Fibroblast of lung (primary cell): ENCODE measurements at regions not wholly inside any gene's neighbourhood (a gene's known extent, or its start where the extent isn't known, plus 50 kb on each side); places are given as distances from the start of the nearest gene placed in this dataset.

Source experiments
- DNase-seq, 2 donors: peaks; one replicate each; pipeline versions ENCODE4 v3.0.0 to v3.0.0-alpha.2; 2010; ENCODE audit warnings: low read depth in 2 of 2
- H2AFZ ChIP-seq: 2 replicates; pipeline ENCODE4 v1.5.1; 2012; ENCODE audit warnings: low read length, control low read depth, inconsistent platforms
- H3K27ac ChIP-seq: 2 replicates; pipeline ENCODE4 v1.5.1; 2011; ENCODE audit warnings: low read length, control low read depth; ENCODE audit not compliant: insufficient read depth
- H3K27me3 ChIP-seq: 2 replicates; pipeline ENCODE4 v1.5.1; 2011; ENCODE audit warnings: mild to moderate bottlenecking, low read length; ENCODE audit not compliant: control insufficient read depth, insufficient read depth
- H3K36me3 ChIP-seq: 2 replicates; pipeline ENCODE4 v1.5.1; 2011; ENCODE audit warnings: low read length; ENCODE audit not compliant: control insufficient read depth, insufficient read depth
- H3K4me1 ChIP-seq: 2 replicates; pipeline ENCODE4 v1.5.1; 2011; ENCODE audit warnings: low read length; ENCODE audit not compliant: control insufficient read depth, insufficient read depth; ENCODE audit errors: extremely low read depth
- H3K4me2 ChIP-seq: 2 replicates; pipeline ENCODE4 v1.5.1; 2011; ENCODE audit warnings: low read length, control low read depth; ENCODE audit not compliant: insufficient read depth; ENCODE audit errors: extremely low read depth
- H3K4me3 ChIP-seq, 4 experiments: fragments of 200-600 bp in 1 of 4; sonication (generic) in 1 of 4; replicated peaks in 1 of 4; 2 replicates each; pipeline ENCODE4 v1.5.1; 2011 to 2016; ENCODE audit warnings: low read length in 4 of 4, low read depth in 3 of 4, mild to moderate bottlenecking in 3 of 4, control low read depth in 2 of 4, inconsistent platforms in 1 of 4, mixed read lengths in 1 of 4; ENCODE audit not compliant: insufficient read depth in 1 of 4; ENCODE audit errors: control extremely low read depth in 1 of 4
- H3K79me2 ChIP-seq: 2 replicates; pipeline ENCODE4 v1.5.1; 2012; ENCODE audit warnings: mild to moderate bottlenecking, low read length, inconsistent platforms; ENCODE audit not compliant: control insufficient read depth, insufficient read depth
- H3K9ac ChIP-seq: 2 replicates; pipeline ENCODE4 v1.5.1; 2011; ENCODE audit warnings: mild to moderate bottlenecking, low read length, control low read depth; ENCODE audit not compliant: insufficient read depth
- H3K9me3 ChIP-seq: 2 replicates; pipeline ENCODE4 v1.5.1; 2012; ENCODE audit warnings: low read depth, low read length; ENCODE audit not compliant: control insufficient read depth, insufficient read depth
- H4K20me1 ChIP-seq: 2 replicates; pipeline ENCODE4 v1.5.1; 2011; ENCODE audit warnings: low read length; ENCODE audit not compliant: control insufficient read depth, insufficient read depth; ENCODE audit errors: extremely low read depth
- CTCF ChIP-seq, 2 donors: IDR thresholded peaks in 1 of 2; conservative IDR thresholded peaks in 1 of 2; 1 replicate in 1 of 2; 2 replicates in 1 of 2; pipeline ENCODE4 v1.5.1; 2011 to 2012; ENCODE audit warnings: low read length in 2 of 2, control low read depth in 1 of 2, inconsistent platforms in 1 of 2, low read depth in 1 of 2, mild to moderate bottlenecking in 1 of 2
- EZH2 ChIP-seq: IDR thresholded peaks from 2 replicates; pipeline ENCODE4 v1.5.1; 2012; ENCODE audit warnings: low read length, control low read depth, mild to moderate bottlenecking; ENCODE audit errors: missing control alignments

DNA sequence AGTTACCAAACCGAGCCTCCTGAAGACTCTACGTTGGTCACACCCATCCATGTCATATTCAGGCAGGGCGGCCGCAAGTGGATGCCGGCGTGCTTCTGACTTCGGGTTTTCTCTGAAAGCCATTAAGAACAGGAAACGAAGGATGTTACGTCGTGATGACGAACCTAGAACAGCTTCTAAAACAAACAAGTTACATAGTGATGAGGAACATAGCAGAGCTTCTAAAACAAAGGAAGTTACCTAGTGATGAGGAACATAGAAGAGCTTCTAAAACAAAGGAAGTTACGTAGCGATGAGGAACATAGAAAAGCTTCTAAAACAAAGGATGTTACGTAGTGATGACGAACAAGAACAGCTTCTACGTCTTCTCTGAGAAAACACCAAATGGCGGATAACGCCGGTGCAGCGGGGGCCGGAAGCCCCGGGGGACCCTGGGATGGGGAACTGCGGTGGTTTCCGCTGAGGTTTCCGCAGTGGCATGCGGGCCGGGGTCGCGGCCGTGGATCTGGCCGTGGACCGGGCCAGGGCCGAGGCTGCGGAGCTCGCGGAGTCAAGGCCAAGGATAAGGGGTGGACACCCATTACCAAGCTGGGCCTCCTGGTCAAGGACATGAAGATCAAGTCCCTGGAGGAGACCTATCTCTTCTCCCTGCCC is 141.1 kb downstream of the SOCS6 start:
- no peaks in the 10 kb centered on the region for H4K20me1 ChIP-seq

DNA sequence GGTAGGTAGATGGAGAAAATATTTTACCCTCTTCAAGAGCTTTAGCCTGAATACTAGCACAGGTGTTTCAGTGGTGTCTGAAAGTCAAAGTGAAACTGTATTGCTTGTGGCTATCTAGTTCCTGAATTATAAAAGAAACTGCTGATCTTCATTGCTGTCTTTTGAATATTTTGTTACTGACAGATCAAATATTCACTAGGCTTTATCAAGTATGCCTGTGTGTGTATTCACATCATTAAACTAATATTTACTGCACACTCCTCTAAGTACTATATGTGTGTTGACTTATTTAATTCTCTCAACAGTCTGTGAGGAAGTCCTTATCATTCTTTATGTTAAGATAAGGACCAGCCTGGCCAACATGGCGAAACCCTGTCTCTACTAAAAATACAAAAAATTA is 139.6 kb downstream of the SOCS6 start:
- H3K79me2 ChIP-seq, result no peaks in the 10 kb centered on the region
- no peaks in the 10 kb centered on the region for H3K36me3 ChIP-seq
- no peak overlapping the region for H3K9ac ChIP-seq
- peaks cover 3% of the 10 kb centered on the region for H3K4me1 ChIP-seq
- no peak for DNase-seq
- H3K4me2 ChIP-seq, result no peak overlapping the region
- no peak overlapping the region for H3K27ac ChIP-seq
- no peaks in the 10 kb centered on the region for H3K27me3 ChIP-seq
- H4K20me1 ChIP-seq, result no peaks in the 10 kb centered on the region
- H3K4me3 ChIP-seq, result no peak overlapping the region
- no peak overlapping the region for H2AFZ ChIP-seq
- TF ChIP-seq EZH2 (no peak), CTCF (conservative IDR thresholded peaks at IDR 0.05 in 1 of 2, IDR thresholded peaks at IDR 0.05 in 1 of 2; ENCODE audit: low read depth in 1 of 2, low read length in 2 of 2) (no peak)
- H3K9me3 ChIP-seq, result no peaks in the 10 kb centered on the region

More for the DNA sequence above, 141.1 kb downstream of the SOCS6 start:
- DNase-seq, result no peak
- H3K79me2 ChIP-seq, result no peaks in the 10 kb centered on the region
- no peak overlapping the region for H3K4me2 ChIP-seq
- H3K9me3 ChIP-seq, result no peaks in the 10 kb centered on the region
- H3K9ac ChIP-seq, result no peak overlapping the region
- no peaks in the 10 kb centered on the region for H3K36me3 ChIP-seq
- H3K4me3 ChIP-seq, result no peak overlapping the region
- TF ChIP-seq EZH2 (no peak), CTCF (conservative IDR thresholded peaks at IDR 0.05 in 1 of 2, IDR thresholded peaks at IDR 0.05 in 1 of 2; ENCODE audit: low read depth in 1 of 2, low read length in 2 of 2) (no peak)
- no peaks in the 10 kb centered on the region for H3K27me3 ChIP-seq
- H2AFZ ChIP-seq, result no peak overlapping the region
- no peak overlapping the region for H3K27ac ChIP-seq
- peaks cover 3% of the 10 kb centered on the region for H3K4me1 ChIP-seq

GRCh38 chr18:70426818-70427217 is 138.0 kb downstream of the SOCS6 start:
- Histone ChIP-seq H3K4me2 (no peak overlapping the region), H3K9ac (no peak overlapping the region), H3K36me3 (no peaks in the 10 kb centered on the region), H3K27ac (no peak overlapping the region), H3K79me2 (no peaks in the 10 kb centered on the region), H3K27me3 (no peaks in the 10 kb centered on the region), H4K20me1 (no peaks in the 10 kb centered on the region), H3K4me1 (peaks cover 11% of the 10 kb centered on the region), H2AFZ (no peak overlapping the region), H3K9me3 (no peaks in the 10 kb centered on the region), H3K4me3 (no peak overlapping the region)
- DNase-seq, result no peak
- TF ChIP-seq EZH2, result no peak
- TF ChIP-seq CTCF (conservative IDR thresholded peaks at IDR 0.05 in 1 of 2, IDR thresholded peaks at IDR 0.05 in 1 of 2; ENCODE audit: low read depth in 1 of 2, low read length in 2 of 2), result no peak
